GM12874 (cell line): ENCODE measurements at regions not wholly inside any gene's neighbourhood (a gene's known extent, or its start where the extent isn't known, plus 50 kb on each side); places are given as distances from the start of the nearest gene placed in this dataset.

Experiments
- TF ChIP-seq, protein P1 (sequence below): IDR thresholded peaks from 2 replicates; pipeline ENCODE4 v1.5.1; 2011; ENCODE audit warnings: low read depth, mild to moderate bottlenecking, control low read depth, low read length, moderate library complexity; ENCODE audit not compliant: insufficient read depth

DNA sequence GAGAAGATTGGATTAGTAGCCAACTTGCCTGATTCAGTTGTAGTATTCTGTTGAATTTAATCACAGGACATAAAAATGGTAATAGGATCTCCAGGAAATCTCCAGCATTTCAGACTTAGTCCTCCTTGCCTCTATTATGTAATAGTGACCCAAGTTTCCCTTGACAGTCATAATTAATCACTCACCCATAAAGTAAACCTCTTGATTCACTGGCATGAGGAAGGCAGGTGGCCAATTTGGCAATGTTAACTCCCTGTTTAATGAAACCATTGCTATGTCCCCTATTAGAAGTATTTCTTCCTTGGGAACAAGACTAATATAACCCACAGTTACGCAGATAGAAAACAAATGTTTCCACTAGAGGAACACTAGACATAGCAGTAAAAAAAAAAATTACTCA lies 604.8 kb upstream of the CXADR start:
- TF ChIP-seq, protein P1, sequence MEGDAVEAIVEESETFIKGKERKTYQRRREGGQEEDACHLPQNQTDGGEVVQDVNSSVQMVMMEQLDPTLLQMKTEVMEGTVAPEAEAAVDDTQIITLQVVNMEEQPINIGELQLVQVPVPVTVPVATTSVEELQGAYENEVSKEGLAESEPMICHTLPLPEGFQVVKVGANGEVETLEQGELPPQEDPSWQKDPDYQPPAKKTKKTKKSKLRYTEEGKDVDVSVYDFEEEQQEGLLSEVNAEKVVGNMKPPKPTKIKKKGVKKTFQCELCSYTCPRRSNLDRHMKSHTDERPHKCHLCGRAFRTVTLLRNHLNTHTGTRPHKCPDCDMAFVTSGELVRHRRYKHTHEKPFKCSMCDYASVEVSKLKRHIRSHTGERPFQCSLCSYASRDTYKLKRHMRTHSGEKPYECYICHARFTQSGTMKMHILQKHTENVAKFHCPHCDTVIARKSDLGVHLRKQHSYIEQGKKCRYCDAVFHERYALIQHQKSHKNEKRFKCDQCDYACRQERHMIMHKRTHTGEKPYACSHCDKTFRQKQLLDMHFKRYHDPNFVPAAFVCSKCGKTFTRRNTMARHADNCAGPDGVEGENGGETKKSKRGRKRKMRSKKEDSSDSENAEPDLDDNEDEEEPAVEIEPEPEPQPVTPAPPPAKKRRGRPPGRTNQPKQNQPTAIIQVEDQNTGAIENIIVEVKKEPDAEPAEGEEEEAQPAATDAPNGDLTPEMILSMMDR = no peak

DNA sequence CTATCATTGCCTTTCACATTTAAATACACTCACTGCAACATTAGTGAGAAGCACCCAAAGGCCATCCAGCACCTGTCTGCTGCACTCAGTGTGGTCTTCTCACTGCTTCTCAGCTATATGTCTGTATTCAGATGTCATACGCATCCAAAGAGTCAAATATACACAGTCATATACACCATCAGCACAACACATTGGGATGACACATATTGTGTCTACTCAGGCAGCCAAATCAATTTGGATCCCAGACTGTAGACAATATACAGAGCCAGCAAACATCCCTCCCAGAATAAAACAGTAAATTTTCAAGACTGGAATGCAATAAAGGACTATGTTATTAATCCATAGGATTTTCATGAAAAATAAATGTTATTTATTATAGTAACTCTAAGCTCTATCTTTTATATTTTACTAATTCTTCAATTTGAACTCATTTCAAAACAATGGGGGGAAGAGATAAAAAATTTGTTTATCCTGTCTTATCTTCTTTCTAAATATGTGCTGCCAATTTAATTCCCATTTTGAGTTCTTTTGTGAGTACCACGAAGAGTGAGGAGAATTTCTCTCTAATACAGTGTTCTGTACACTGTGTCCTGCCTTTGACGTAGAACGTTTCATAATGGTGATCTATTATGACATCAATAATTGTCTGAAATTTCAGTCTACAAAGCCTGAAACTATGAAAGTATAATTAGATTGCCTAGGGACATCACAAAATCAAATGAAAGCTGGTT lies 602.2 kb upstream of the CXADR start:
- TF ChIP-seq, protein P1 = no peak

DNA sequence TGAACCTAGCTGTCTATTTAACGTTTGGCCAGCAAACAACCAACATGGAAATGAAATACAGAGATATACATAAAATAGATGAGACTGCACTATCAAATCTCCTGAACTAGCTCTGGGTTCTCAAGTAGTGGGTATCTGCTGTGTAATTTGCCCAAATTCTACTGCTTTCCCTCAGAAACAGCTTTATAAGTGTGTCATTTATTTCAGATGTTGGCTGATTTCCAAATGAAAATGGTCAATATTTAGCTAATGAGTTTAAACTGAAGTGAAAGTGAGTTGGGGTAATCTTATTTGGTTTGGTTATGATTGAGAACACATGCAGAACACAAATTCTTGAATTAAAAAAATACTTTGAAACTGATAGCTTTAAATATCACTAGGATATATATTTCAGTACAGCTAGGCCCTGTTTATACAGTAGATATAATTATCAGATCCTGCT lies 601.7 kb upstream of the CXADR start:
- TF ChIP-seq, protein P1 = no peak

DNA sequence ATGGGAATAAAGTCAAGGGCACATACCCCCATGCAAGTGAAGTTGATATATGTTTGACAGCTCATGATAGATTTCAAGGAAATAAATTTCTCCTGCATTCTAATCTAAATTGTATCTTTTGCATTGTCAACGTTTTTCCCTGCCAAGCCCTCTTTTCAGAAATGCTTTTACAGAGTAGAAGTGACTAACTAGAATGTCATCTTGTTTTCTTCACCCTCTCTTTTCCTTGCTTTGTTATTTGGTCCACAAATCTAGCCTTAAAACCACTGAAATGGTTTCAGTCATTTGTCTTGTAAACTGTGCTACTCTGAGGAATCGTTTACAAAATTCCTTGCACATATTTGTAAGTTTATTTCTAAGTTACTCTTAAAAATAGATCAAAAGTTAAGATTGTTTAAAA lies 600.8 kb upstream of the CXADR start:
- TF ChIP-seq, protein P1 = no peak

DNA sequence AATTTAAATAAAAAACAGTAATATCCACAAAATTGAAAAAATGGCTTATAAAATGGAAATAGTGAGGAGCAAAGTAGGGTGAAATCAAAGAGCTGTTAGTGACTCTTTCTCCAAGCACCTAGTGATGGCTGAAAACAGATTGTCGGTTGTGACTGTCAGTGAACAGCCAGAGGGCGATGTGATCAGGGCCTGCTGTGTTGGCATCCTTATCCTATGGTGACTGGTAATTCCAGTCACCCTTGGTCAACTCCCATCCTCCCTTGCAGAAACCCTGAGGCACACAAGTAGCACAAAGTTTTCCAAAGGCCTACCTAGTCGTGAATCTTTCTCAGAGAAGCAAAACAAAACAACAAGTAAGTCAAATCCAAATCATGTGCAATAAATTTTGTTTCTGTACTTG lies 599.8 kb upstream of the CXADR start:
- TF ChIP-seq, protein P1 = no peak

DNA sequence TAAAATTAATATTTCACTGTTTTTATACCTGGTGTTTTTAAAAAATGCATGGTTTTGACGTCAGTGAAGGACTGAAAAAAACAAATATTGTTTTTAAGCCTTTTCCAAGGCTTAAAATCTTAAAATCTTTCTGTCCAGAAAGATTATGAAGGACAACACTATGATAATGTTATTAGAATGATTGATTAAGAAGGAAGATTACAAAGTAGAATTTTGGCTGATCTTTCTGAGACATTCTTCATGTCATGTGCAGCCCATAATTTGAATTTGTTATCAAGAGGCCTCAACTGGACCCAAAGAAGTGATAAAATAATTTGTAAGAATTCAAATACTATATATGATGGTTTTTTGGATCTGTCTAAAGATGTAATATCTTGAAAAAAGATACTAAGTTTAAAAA lies 584.4 kb upstream of the CXADR start:
- TF ChIP-seq, protein P1 = no peak

DNA sequence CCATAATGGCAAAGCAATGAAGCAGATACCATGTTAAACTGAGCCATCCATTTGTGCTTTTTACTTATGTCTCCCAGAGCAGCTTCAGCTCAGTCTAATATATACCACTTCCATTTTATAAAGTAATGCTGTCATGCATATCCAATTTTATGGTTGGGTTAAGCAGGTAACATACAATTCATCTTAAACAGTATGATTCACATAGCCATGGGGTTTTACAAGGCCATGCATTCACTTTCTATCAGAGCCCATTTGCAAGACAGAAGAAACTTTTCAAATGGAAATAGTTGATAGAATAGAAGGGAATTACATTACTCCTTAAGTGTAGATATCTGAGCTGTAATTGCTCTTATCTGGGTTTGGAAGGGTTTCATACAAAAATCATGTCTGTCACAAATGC lies 580.5 kb upstream of the CXADR start:
- TF ChIP-seq, protein P1 = no peak
